Progenitor cell of endocrine pancreas (in vitro differentiated cells): ENCODE measurements at regions not wholly inside any gene's neighbourhood (a gene's known extent, or its start where the extent isn't known, plus 50 kb on each side); places are given as distances from the start of the nearest gene placed in this dataset.

Experiments
- DNase-seq: peaks from one replicate; pipeline ENCODE4 v3.0.0; 2021; ENCODE audit warnings: low spot score; ENCODE audit not compliant: unreplicated experiment
- H3K27ac Mint-ChIP-seq: 2 replicates; pipeline ENCODE4 v1.8.0; 2021; ENCODE audit warnings: mild to moderate bottlenecking, moderate library complexity, mixed read lengths
- H3K27me3 Mint-ChIP-seq: 2 replicates; pipeline ENCODE4 v1.8.0; 2021; ENCODE audit warnings: mixed read lengths
- H3K36me3 Mint-ChIP-seq: 2 replicates; pipeline ENCODE4 v1.8.0; 2022; ENCODE audit warnings: mixed read lengths; ENCODE audit not compliant: insufficient read depth
- H3K4me1 Mint-ChIP-seq: 2 replicates; pipeline ENCODE4 v1.8.0; 2021; ENCODE audit warnings: low read depth, mixed read lengths
- H3K4me3 Mint-ChIP-seq: 2 replicates; pipeline ENCODE4 v1.8.0; 2021; ENCODE audit warnings: low read depth, mild to moderate bottlenecking, moderate library complexity, mixed read lengths
- H3K9me3 Mint-ChIP-seq: 2 replicates; pipeline ENCODE4 v1.8.0; 2021; ENCODE audit warnings: low read depth, mixed read lengths
- TF ChIP-seq, protein P1 (sequence below): fragments of 200-600 bp; sonication (generic); IDR thresholded peaks from one replicate; pipeline ENCODE4 v1.5.0; 2021; ENCODE audit warnings: antibody characterized with exemption, mild to moderate bottlenecking; ENCODE audit not compliant: unreplicated experiment

DNA sequence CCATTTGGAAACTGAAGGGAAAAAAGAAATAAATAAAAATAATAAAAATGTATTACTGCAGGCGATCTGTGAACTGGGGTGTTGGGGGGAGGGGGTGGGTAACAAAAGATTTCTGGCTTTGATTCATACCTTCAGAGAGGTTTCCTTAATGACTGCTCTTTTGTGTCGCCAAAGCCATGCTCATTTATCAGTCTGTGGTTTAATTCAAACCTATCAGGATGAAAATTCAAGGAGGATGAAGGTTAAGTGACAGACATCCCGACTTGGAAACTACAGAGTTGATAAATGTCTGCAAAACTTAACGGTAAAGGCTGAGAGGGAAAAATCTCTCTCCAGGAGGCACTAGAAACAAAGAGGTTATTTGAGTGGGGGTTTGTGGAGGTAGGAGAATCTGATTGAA lies 278.2 kb downstream of the PSAT1 start:
- no peak for DNase-seq
- no peaks in the 10 kb centered on the region for H3K27me3 Mint-ChIP-seq
- no peak overlapping the region for H3K27ac Mint-ChIP-seq
- no peaks in the 10 kb centered on the region for H3K9me3 Mint-ChIP-seq
- no peaks in the 10 kb centered on the region for H3K36me3 Mint-ChIP-seq
- peaks cover 6% of the 10 kb centered on the region for H3K4me1 Mint-ChIP-seq
- TF ChIP-seq, protein P1, sequence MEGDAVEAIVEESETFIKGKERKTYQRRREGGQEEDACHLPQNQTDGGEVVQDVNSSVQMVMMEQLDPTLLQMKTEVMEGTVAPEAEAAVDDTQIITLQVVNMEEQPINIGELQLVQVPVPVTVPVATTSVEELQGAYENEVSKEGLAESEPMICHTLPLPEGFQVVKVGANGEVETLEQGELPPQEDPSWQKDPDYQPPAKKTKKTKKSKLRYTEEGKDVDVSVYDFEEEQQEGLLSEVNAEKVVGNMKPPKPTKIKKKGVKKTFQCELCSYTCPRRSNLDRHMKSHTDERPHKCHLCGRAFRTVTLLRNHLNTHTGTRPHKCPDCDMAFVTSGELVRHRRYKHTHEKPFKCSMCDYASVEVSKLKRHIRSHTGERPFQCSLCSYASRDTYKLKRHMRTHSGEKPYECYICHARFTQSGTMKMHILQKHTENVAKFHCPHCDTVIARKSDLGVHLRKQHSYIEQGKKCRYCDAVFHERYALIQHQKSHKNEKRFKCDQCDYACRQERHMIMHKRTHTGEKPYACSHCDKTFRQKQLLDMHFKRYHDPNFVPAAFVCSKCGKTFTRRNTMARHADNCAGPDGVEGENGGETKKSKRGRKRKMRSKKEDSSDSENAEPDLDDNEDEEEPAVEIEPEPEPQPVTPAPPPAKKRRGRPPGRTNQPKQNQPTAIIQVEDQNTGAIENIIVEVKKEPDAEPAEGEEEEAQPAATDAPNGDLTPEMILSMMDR, result no peak
- H3K4me3 Mint-ChIP-seq, result no peak overlapping the region

DNA sequence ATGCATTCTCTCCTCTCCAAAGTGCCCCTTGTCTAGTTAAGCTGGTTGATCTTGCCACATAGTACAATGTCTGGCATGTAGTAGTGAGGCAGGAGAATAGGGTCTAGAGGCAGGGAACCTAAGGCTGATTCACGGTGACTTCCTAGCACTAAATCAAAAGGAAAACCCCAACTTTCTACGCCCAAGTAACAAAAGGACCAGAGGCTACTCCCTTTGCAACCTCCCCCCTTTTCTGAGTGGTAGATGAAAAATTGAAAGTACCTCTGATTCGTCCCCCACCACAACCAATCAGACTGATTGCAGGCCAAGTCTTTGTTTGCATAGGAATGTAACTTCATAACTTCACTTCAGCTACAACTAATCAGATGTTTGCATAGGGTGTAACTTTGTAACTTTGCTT lies 278.8 kb downstream of the PSAT1 start:
- H3K9me3 Mint-ChIP-seq, result no peaks in the 10 kb centered on the region
- TF ChIP-seq, protein P1, result no peak
- H3K36me3 Mint-ChIP-seq, result no peaks in the 10 kb centered on the region
- peaks cover 6% of the 10 kb centered on the region for H3K4me1 Mint-ChIP-seq
- DNase-seq, result no peak
- peaks cover 2% of the 10 kb centered on the region for H3K27me3 Mint-ChIP-seq
- no peak overlapping the region for H3K4me3 Mint-ChIP-seq
- H3K27ac Mint-ChIP-seq, result no peak overlapping the region

DNA sequence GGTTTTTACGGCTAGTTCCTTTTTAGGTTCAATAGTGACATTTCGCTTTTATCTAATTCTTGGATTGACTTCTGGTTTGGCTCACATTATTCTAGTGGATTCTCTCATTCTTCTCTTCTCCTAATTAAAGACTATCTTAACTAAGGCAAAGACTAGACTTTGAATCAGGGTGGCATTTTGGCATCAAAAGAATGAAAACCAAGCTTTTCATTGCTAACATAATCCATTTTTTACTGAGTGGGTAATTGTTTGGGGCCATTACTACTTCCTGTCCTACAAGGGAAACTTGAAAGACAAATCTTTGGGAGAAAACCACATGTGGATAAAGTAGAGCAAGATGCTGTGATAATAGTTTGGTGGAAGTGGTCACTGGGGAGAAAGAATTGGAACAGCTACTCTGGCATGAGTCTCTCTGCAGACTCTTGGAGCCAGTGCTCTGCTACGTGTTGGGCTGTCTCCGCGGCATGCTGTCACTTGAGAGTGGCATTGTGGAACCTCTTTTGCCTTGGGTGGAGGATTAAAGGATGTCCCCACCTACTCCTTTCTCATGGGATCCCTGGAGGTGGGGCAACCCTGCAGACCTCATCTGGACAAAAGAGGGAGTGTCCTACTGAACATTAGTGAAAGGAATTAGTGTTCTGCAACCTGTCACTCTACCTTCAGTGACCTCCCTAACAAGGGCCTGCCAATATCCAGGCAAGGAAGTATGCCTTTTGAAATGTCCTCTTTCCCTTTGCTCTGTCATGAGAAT lies 280.4 kb downstream of the PSAT1 start:
- TF ChIP-seq, protein P1, result no peak
- Mint-ChIP-seq H3K36me3 (no peaks in the 10 kb centered on the region), H3K4me1 (peaks cover 6% of the 10 kb centered on the region), H3K27me3 (peaks cover 4% of the 10 kb centered on the region), H3K4me3 (no peak overlapping the region), H3K9me3 (no peaks in the 10 kb centered on the region), H3K27ac (no peak overlapping the region)
- DNase-seq, result no peak

DNA sequence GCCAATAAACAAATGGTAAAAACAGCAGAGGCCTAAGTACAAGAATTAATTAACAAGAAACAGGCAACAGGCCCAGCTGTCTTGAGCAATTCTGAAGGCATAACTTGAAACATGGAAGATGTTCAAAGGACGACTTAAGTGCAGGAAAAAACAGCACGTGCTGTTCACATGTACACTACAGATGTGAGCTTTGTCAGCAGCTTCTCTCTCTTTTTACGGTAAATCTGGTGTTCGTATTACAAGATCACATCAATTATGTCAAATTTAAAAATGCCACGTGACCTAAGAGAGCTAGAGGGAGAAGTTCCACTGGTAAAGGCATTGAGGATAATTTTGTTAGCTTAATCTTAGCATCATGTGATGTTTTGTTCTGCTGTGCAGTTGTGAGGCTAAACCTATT lies 281.1 kb downstream of the PSAT1 start:
- no peak for DNase-seq
- H3K9me3 Mint-ChIP-seq, result no peaks in the 10 kb centered on the region

DNA sequence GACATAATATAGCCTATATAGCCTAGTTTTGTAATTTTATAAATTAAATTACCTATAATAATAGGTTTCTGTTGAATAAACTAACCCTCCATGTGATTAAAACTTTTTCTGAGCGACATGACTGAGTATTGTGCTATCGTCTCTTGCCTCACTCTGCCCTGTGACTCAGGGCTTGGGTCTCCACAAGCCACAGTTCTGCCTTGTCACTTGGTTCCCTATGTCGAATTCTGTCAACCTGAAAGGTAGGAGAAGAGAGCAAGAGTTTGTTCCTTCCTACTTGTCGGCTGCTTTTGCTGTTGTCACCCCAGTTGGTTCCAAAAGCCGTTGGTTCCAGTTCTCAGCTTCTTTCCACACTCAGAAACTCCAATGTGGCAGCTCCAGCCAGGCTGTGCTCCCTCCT lies 285.9 kb downstream of the PSAT1 start:
- no peak for DNase-seq
- TF ChIP-seq, protein P1, result no peak
- H3K4me3 Mint-ChIP-seq, result no peak overlapping the region
- H3K27me3 Mint-ChIP-seq, result peaks cover 4% of the 10 kb centered on the region
- H3K9me3 Mint-ChIP-seq, result peaks cover 4% of the 10 kb centered on the region
- no peaks in the 10 kb centered on the region for H3K4me1 Mint-ChIP-seq
- H3K27ac Mint-ChIP-seq, result no peak overlapping the region
- H3K36me3 Mint-ChIP-seq, result no peaks in the 10 kb centered on the region

More for the DNA sequence above, 281.1 kb downstream of the PSAT1 start:
- TF ChIP-seq, protein P1, result no peak
- Mint-ChIP-seq H3K4me1 (peaks cover 6% of the 10 kb centered on the region), H3K4me3 (no peak overlapping the region), H3K36me3 (no peaks in the 10 kb centered on the region), H3K27me3 (peaks cover 4% of the 10 kb centered on the region), H3K27ac (no peak overlapping the region)
